ENCODE measurements at regions not wholly inside any gene's neighbourhood (a gene's known extent, or its start where the extent isn't known, plus 50 kb on each side); places are given as distances from the start of the nearest gene placed in this dataset.
"Not testable (repeated sequence)": the region's sequence is repeated elsewhere in the genome, so short reads cannot be mapped to it uniquely, and the experiment has no call there.

- no peaks in the 10 kb centered on the region for H3K9me3 Mint-ChIP-seq
- no peaks in the 10 kb centered on the region for H3K4me1 Mint-ChIP-seq (ENCODE audit: low read depth)
- no peak overlapping the region for H3K4me3 Mint-ChIP-seq
- H3K27me3 Mint-ChIP-seq, result no peaks in the 10 kb centered on the region
- no peaks in the 10 kb centered on the region for H3K36me3 Mint-ChIP-seq (ENCODE audit: low read depth)
- intact Hi-C loops (cut with micrococcal nuclease), result no loop called here
- H3K27ac Mint-ChIP-seq, result no peak overlapping the region
Measured at GRCh38 chr1:90356101-90356500, 361.0 kb downstream of the BARHL2 start.

- Mint-ChIP-seq H3K27ac (no peak overlapping the region), H3K4me1 (ENCODE audit: low read depth) (no peaks in the 10 kb centered on the region), H3K9me3 (no peaks in the 10 kb centered on the region), H3K27me3 (no peaks in the 10 kb centered on the region), H3K4me3 (no peak overlapping the region), H3K36me3 (ENCODE audit: low read depth) (no peaks in the 10 kb centered on the region)
- intact Hi-C loops (cut with micrococcal nuclease), result no loop called here
Measured at GRCh38 chr1:90354704-90355103, 359.8 kb downstream of the ZNF326 start.

GRCh38 chr1:90351019-90351418 is 356.1 kb downstream of the ZNF326 start:
- H3K4me3 Mint-ChIP-seq, result no peak overlapping the region
- no peaks in the 10 kb centered on the region for H3K27me3 Mint-ChIP-seq

DNA sequence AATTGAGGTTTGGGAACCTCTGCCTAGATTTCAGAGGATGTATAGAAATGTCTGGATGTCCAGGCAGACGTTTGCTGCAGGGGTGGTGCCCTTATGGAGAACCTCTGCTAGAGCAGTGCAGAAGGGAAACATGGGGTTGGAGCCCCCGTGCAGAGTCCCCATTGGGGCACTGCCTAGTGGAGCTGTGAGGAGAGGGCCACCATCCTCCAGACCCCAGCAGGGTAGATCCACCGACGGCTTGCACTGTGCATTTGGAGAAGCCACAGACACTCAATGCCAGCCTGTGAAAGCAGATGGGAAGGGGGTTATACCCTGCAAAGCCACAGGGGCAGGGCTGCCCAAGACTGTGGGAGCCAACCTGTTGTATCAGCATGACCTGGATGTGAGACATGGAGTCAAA is 354.6 kb downstream of the ZNF326 start:
- H3K4me3 Mint-ChIP-seq, result no peak overlapping the region
- intact Hi-C loops (cut with micrococcal nuclease), result no loop called here
- no peaks in the 10 kb centered on the region for H3K36me3 Mint-ChIP-seq (ENCODE audit: low read depth)
- peaks cover 5% of the 10 kb centered on the region for H3K27me3 Mint-ChIP-seq
- H3K9me3 Mint-ChIP-seq, result peaks cover 9% of the 10 kb centered on the region
- H3K4me1 Mint-ChIP-seq (ENCODE audit: low read depth), result no peaks in the 10 kb centered on the region
- H3K27ac Mint-ChIP-seq, result no peak overlapping the region

More at GRCh38 chr1:90351019-90351418, 356.1 kb downstream of the ZNF326 start:
- H3K36me3 Mint-ChIP-seq (ENCODE audit: low read depth), result no peaks in the 10 kb centered on the region
- no peak overlapping the region for H3K27ac Mint-ChIP-seq
- H3K9me3 Mint-ChIP-seq, result peaks cover 9% of the 10 kb centered on the region
- H3K4me1 Mint-ChIP-seq (ENCODE audit: low read depth), result no peaks in the 10 kb centered on the region
- intact Hi-C loops (cut with micrococcal nuclease), result no loop called here

GRCh38 chr1:90348934-90349333 is 354.0 kb downstream of the ZNF326 start:
- peaks cover 5% of the 10 kb centered on the region for H3K27me3 Mint-ChIP-seq
- no peak overlapping the region for H3K27ac Mint-ChIP-seq
- H3K36me3 Mint-ChIP-seq (ENCODE audit: low read depth), result no peaks in the 10 kb centered on the region

GRCh38 chr1:90348459-90348858 is 353.5 kb downstream of the ZNF326 start:
- H3K27ac Mint-ChIP-seq; H3K4me1 Mint-ChIP-seq (ENCODE audit: low read depth); H3K27me3 Mint-ChIP-seq; H3K9me3 Mint-ChIP-seq; H3K4me3 Mint-ChIP-seq; intact Hi-C loops (cut with micrococcal nuclease); H3K36me3 Mint-ChIP-seq (ENCODE audit: low read depth): not testable (repeated sequence)

More at GRCh38 chr1:90348934-90349333, 354.0 kb downstream of the ZNF326 start:
- H3K4me1 Mint-ChIP-seq (ENCODE audit: low read depth), result no peaks in the 10 kb centered on the region
- intact Hi-C loops (cut with micrococcal nuclease), result no loop called here
- no peak overlapping the region for H3K4me3 Mint-ChIP-seq
- H3K9me3 Mint-ChIP-seq, result peaks cover 9% of the 10 kb centered on the region

DNA sequence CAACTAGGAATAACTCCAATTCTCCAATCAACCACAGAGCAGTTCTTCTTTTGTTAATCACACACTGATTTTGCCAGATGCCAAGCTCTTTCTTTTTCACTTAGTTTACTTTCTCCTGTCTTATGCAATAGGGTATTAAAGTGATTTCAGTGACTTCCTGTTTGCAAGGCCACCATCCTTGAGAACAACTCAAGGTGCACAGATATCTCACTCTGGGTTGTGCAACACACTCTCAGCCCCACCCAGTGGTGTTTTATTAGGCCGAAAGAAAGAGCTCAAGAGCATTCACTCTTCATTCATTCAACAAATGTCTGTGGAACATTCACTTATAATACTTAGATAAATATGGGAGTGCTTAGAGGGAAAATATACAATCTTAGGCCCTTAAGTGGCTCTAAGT is 352.5 kb downstream of the ZNF326 start:
- Mint-ChIP-seq H3K27ac (no peak overlapping the region), H3K27me3 (peaks cover 6% of the 10 kb centered on the region), H3K4me1 (ENCODE audit: low read depth) (no peaks in the 10 kb centered on the region), H3K36me3 (ENCODE audit: low read depth) (no peaks in the 10 kb centered on the region), H3K9me3 (peaks cover 9% of the 10 kb centered on the region), H3K4me3 (no peak overlapping the region)
- intact Hi-C loops (cut with micrococcal nuclease), result no loop called here

- Mint-ChIP-seq H3K27me3 (peaks cover 10% of the 10 kb centered on the region), H3K27ac (no peak overlapping the region), H3K36me3 (ENCODE audit: low read depth) (no peaks in the 10 kb centered on the region), H3K4me3 (no peak overlapping the region), H3K4me1 (ENCODE audit: low read depth) (no peaks in the 10 kb centered on the region), H3K9me3 (peaks cover 9% of the 10 kb centered on the region)
- intact Hi-C loops (cut with micrococcal nuclease), result no loop called here
Measured at GRCh38 chr1:90346757-90347156, 351.8 kb downstream of the ZNF326 start.

GRCh38 chr1:90346349-90346748 is 351.4 kb downstream of the ZNF326 start:
- Mint-ChIP-seq H3K9me3 (peaks cover 9% of the 10 kb centered on the region), H3K36me3 (ENCODE audit: low read depth) (no peaks in the 10 kb centered on the region), H3K4me1 (ENCODE audit: low read depth) (no peaks in the 10 kb centered on the region), H3K27ac (no peak overlapping the region), H3K27me3 (peaks cover 10% of the 10 kb centered on the region), H3K4me3 (no peak overlapping the region)
- intact Hi-C loops (cut with micrococcal nuclease), result no loop called here

GRCh38 chr1:90344963-90345730 is 350.2 kb downstream of the ZNF326 start:
- Mint-ChIP-seq H3K27me3 (peaks cover 12% of the 10 kb centered on the region), H3K4me3 (no peak overlapping the region), H3K9me3 (peaks cover 9% of the 10 kb centered on the region), H3K27ac (no peak overlapping the region), H3K4me1 (ENCODE audit: low read depth) (no peaks in the 10 kb centered on the region), H3K36me3 (ENCODE audit: low read depth) (no peaks in the 10 kb centered on the region)
- intact Hi-C loops (cut with micrococcal nuclease), result no loop called here

- Mint-ChIP-seq H3K27ac (no peak overlapping the region), H3K4me1 (ENCODE audit: low read depth) (no peaks in the 10 kb centered on the region), H3K36me3 (ENCODE audit: low read depth) (no peaks in the 10 kb centered on the region), H3K9me3 (no peaks in the 10 kb centered on the region), H3K27me3 (peaks cover 13% of the 10 kb centered on the region), H3K4me3 (no peak overlapping the region)
- intact Hi-C loops (cut with micrococcal nuclease), result no loop called here
Measured at GRCh38 chr1:90341516-90341915, 346.6 kb downstream of the ZNF326 start.

DNA sequence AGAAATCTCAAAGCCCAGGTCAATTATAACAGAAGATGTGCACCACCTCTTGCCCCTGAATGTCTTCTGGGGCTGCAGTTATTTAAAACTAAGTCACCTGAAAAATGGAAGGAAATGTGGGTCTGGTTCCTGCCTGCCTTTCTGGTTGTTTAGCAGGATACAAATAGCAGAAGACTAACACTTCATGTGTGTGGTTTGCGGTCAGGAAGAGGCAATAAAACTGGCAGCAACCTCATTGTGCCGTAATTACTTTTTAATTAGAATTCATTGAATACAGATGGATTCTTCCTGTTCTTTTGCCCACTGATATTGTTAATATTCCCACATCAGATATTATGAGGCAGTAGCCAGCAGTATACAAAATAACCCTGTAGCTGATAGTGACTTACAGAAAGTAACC is 345.7 kb downstream of the ZNF326 start:
- intact Hi-C loops (cut with micrococcal nuclease), result no loop called here
- H3K27ac Mint-ChIP-seq, result no peak overlapping the region
- no peaks in the 10 kb centered on the region for H3K4me1 Mint-ChIP-seq (ENCODE audit: low read depth)
- H3K4me3 Mint-ChIP-seq, result no peak overlapping the region
- H3K36me3 Mint-ChIP-seq (ENCODE audit: low read depth), result no peaks in the 10 kb centered on the region
- peaks cover 14% of the 10 kb centered on the region for H3K27me3 Mint-ChIP-seq
- no peaks in the 10 kb centered on the region for H3K9me3 Mint-ChIP-seq

DNA sequence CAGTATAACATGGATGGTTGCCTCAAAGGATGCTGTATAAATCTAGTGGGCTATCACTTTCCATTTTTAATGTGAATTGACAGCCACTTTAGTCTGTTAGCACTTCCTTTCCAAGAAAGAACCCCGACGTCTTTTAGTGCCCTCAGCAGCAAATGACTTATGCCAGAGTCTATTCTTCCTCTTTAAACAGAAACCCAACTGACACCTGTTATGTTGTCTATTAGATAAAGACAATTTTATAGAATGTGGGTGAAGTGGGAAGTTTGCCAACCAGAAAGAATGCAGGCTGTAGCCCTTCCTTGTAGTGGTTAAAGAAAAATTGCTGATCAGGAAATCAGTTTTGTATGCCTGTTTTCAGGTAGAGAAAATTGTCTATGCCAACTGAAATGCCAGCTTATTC is 344.9 kb downstream of the ZNF326 start:
- H3K4me3 Mint-ChIP-seq, result no peak overlapping the region
- no peaks in the 10 kb centered on the region for H3K9me3 Mint-ChIP-seq

DNA sequence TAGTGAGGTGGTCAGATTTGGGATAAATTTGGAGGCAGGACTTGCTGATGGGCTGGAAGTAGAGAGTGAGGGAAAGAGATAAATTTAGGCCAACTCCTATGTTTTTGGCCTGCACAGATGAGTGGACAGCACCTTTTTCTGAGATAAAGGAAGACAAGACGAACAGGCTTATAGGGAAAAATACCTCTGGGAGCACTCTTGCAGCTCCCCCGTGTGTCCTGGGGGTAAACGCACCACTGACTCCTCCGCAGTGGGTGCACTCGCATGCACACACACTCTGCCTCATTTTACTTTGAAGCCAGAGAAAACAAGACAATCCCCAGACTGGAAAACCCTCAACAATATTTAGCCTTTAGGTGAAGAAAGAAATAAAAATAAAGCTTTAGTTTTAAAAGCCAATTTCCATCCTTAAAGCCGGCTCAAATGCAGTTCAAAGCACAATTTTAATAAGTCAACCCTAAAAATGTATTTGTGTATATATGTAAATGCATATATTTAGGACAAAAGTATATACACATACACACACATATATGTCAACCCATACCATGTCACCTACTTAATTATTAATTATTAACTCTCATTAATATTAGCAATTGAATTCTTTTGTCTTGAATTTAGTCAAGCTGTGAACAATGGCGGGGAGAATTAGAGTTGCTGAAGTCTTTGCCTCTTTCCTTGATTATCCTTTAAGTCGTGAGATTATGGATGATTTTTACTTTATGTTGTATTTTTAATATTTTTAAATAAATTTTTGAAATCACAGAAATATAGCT is 341.8 kb downstream of the ZNF326 start:
- Mint-ChIP-seq H3K27ac (no peak overlapping the region), H3K36me3 (ENCODE audit: low read depth) (no peaks in the 10 kb centered on the region)

More for the DNA sequence above, 344.9 kb downstream of the ZNF326 start:
- H3K4me1 Mint-ChIP-seq (ENCODE audit: low read depth), result no peaks in the 10 kb centered on the region
- H3K27me3 Mint-ChIP-seq, result peaks cover 13% of the 10 kb centered on the region
- no peaks in the 10 kb centered on the region for H3K36me3 Mint-ChIP-seq (ENCODE audit: low read depth)
- intact Hi-C loops (cut with micrococcal nuclease), result no loop called here
- no peak overlapping the region for H3K27ac Mint-ChIP-seq

More for the DNA sequence above, 341.8 kb downstream of the ZNF326 start:
- Mint-ChIP-seq H3K4me3 (no peak overlapping the region), H3K4me1 (ENCODE audit: low read depth) (no peaks in the 10 kb centered on the region), H3K27me3 (peaks cover 6% of the 10 kb centered on the region), H3K9me3 (no peaks in the 10 kb centered on the region)
- intact Hi-C loops (cut with micrococcal nuclease), result no loop called here

Data from dendritic cell treated with granulocyte-macrophage colony-stimulating factor and Interleukin-4, amounts not matched to agents 40 ng/mL and 50 ng/mL, for 4 days (primary cell).